Naive thymus-derived CD4-positive, alpha-beta T cell (primary cell): ENCODE measurements at regions not wholly inside any gene's neighbourhood (a gene's known extent, or its start where the extent isn't known, plus 50 kb on each side); places are given as distances from the start of the nearest gene placed in this dataset.

Experiments used
- ATAC-seq: fragments of 150-1000 bp; cut with Tn5 transposase; 2 replicates; pipeline ENCODE4 v1.10.0; 2021; ENCODE audit warnings: mild to moderate bottlenecking, moderate library complexity
- CTCF ChIA-PET: fragments of 350-600 bp; sonication (Branson Sonifier 250); formaldehyde crosslinking; loops from one replicate; lab custom pipeline; 2021; ENCODE audit warnings: antibody characterized with exemption; lab: Charles Lee
- POLR2A ChIA-PET: fragments of 350-600 bp; sonication (Branson Sonifier 250); formaldehyde crosslinking; loops from one replicate; lab custom pipeline; 2021; ENCODE audit warnings: antibody characterized with exemption, inconsistent platforms; lab: Charles Lee
- DNase-seq, 9 donors: peaks; one replicate each; pipeline versions ENCODE4 v3.0.0 to v3.0.0-alpha.2; 2020 to 2022; ENCODE audit warnings: mixed read lengths in 1 of 9
- H3K27ac ChIP-seq: one replicate; pipeline ENCODE4 v1.7.0; 2013; ENCODE audit warnings: mild to moderate bottlenecking, low read depth, low read length, moderate library complexity
- H3K27me3 ChIP-seq, 2 donors: one replicate each; pipeline ENCODE4 v1.7.0; 2013; ENCODE audit warnings: low read length in 2 of 2, mild to moderate bottlenecking in 2 of 2, moderate library complexity in 2 of 2; ENCODE audit not compliant: control insufficient read depth in 2 of 2, insufficient read depth in 2 of 2
- H3K36me3 ChIP-seq, 3 experiments: 1 replicate in 2 of 3; 2 replicates in 1 of 3; pipeline ENCODE4 v1.7.0; 2013; ENCODE audit warnings: low read length in 3 of 3, mild to moderate bottlenecking in 3 of 3, moderate library complexity in 1 of 3; ENCODE audit not compliant: insufficient read depth in 3 of 3, control insufficient read depth in 2 of 3
- H3K4me1 ChIP-seq, 2 donors: one replicate each; pipeline ENCODE4 v1.7.0; 2013; ENCODE audit warnings: low read length in 2 of 2, mild to moderate bottlenecking in 2 of 2, moderate library complexity in 1 of 2; ENCODE audit not compliant: control insufficient read depth in 2 of 2, insufficient read depth in 2 of 2
- H3K4me3 ChIP-seq: 2 replicates; pipeline ENCODE4 v1.7.0; 2013; ENCODE audit warnings: mild to moderate bottlenecking, low read length
- H3K9me3 ChIP-seq, 3 experiments: 1 replicate in 2 of 3; 2 replicates in 1 of 3; pipeline ENCODE4 v1.7.0; 2013; ENCODE audit warnings: low read length in 3 of 3; ENCODE audit not compliant: control insufficient read depth in 2 of 3
- H3K27ac Mint-ChIP-seq, 9 donors: one replicate each; pipeline ENCODE4 v1.8.0; 2020 to 2022; ENCODE audit warnings: mixed read lengths in 9 of 9, mild to moderate bottlenecking in 8 of 9, moderate library complexity in 5 of 9, inconsistent platforms in 2 of 9
- H3K27me3 Mint-ChIP-seq, 5 donors: one replicate each; pipeline ENCODE4 v1.8.0; 2021 to 2022; ENCODE audit warnings: mixed read lengths in 5 of 5, mild to moderate bottlenecking in 1 of 5
- H3K36me3 Mint-ChIP-seq, 5 donors: one replicate each; pipeline ENCODE4 v1.8.0; 2020 to 2022; ENCODE audit warnings: mixed read lengths in 5 of 5, mild to moderate bottlenecking in 3 of 5, inconsistent platforms in 1 of 5
- H3K4me1 Mint-ChIP-seq, 7 donors: one replicate each; pipeline ENCODE4 v1.8.0; 2020 to 2022; ENCODE audit warnings: mixed read lengths in 7 of 7, mild to moderate bottlenecking in 3 of 7, inconsistent platforms in 1 of 7
- H3K4me3 Mint-ChIP-seq, 10 donors: one replicate each; pipeline ENCODE4 v1.8.0; 2020 to 2022; ENCODE audit warnings: mild to moderate bottlenecking in 10 of 10, mixed read lengths in 10 of 10, moderate library complexity in 6 of 10, inconsistent platforms in 2 of 10
- H3K9me3 Mint-ChIP-seq, 11 donors: one replicate each; pipeline ENCODE4 v1.8.0; 2020 to 2022; ENCODE audit warnings: mixed read lengths in 11 of 11, mild to moderate bottlenecking in 4 of 11, inconsistent platforms in 1 of 11, moderate library complexity in 1 of 11
- intact Hi-C, 2 donors: fragments of 100-400 bp; cut with micrococcal nuclease; formaldehyde crosslinking; loops; one replicate each; pipeline ENCODE4 v1.15.1; 2023

DNA sequence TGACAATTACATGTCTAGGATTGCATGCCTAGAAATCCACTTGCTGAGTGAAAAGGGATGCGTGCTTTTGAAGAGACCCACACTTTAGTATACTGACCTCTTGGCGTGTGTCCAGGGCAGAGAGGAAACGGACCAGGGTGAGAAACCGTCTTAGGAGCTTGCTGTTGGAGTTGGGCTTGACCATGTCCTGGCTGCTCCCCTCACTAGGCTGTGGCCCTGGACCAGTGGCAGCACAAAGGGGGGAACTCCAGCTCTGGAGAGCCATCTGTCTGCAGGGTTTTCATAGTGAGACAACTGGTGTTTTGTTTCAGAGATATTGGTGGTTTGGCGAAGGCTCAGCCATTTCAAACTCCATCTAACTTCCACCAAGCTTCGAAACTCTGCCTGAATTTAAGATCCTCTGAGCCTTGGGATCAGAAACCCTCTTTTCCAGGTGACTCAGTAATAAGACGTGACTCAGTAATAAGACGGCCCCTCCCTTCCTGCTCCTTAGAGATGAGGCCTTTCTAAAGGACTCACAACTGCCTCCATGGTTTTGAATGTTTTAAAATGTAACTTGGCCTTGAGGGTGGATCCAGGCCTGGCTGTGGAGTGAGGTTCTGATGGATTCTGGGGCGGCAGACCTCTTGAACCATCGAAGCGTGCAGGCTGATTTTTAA is 165.8 kb downstream of the MELK start:
- Histone ChIP-seq H3K36me3 (no peaks in the 10 kb centered on the region), H3K4me1 (no peaks in the 10 kb centered on the region), H3K9me3 (no peaks in the 10 kb centered on the region), H3K27ac (no peak overlapping the region), H3K4me3 (no peak overlapping the region), H3K27me3 (peaks cover 0 to 3% of the 10 kb centered on the region in 2 donors)
- Mint-ChIP-seq H3K4me1 (peaks cover 0 to 6% (median 5%) of the 10 kb centered on the region in 7 donors), H3K27ac (no peak overlapping the region), H3K4me3 (no peak overlapping the region), H3K9me3 (no peaks in the 10 kb centered on the region), H3K27me3 (peaks cover 35 to 49% (median 46%) of the 10 kb centered on the region in 5 donors), H3K36me3 (no peaks in the 10 kb centered on the region)
- intact Hi-C loops: no loop called here
- ChIA-PET CTCF (interaction anchor here (1.2 kb wide), 1 partner anchor 10 kb away, joined by 4 read pairs; no protein-coding TSS in a partner anchor), POLR2A (no interaction called here)
- DNase-seq (no peak), ATAC-seq (no peak)

DNA sequence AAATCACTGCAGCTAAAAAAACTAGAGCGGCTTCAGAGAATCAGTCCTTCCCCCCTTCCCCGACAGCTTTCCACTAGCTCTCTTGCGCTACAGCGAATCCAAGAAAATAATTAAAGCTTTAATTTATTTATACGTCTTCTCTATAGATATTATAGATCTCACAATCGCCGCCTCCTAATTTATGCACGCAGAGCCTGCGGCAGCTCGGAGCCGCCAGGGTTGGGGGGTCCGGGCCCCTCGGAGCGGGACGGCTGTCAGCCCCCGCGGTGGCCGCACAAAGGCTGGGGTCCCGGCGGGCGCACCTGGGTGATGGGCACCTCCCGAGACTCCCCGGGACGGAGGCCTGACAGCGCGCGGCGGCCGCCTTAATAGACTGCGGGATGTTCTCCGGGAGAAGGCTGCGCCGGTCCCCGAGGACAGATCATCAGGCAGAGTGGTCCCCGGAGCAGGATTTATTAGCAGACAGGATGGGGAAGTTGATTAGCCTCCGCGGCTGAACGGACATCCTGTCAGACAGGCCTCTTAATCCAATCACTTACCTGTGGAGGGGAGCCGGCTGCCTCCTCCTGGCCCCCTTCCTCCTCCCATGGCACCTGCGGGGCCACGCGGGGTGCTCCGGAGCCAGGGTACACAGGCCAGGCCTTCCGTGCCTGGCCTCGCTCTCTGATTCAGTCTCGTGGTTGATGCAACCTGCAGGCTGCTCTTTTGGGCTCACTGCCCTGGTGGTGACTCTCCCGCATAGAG is 166.8 kb downstream of the MELK start:
- POLR2A ChIA-PET: no interaction called here
- H3K27me3 Mint-ChIP-seq: peaks cover 37 to 54% (median 46%) of the 10 kb centered on the region in 5 donors
- H3K4me1 Mint-ChIP-seq: peaks cover 0 to 6% (median 5%) of the 10 kb centered on the region in 7 donors
- H3K36me3 Mint-ChIP-seq: no peaks in the 10 kb centered on the region
- no peaks in the 10 kb centered on the region for H3K4me1 ChIP-seq
- intact Hi-C loops: no loop called here
- H3K27ac ChIP-seq: no peak overlapping the region
- DNase-seq: no peak
- peaks cover 0 to 3% of the 10 kb centered on the region in 2 donors for H3K27me3 ChIP-seq
- CTCF ChIA-PET: interaction anchor here (1.2 kb wide), 1 partner anchor 11 kb away, joined by 4 read pairs; no protein-coding TSS in a partner anchor
- ATAC-seq: peak; percentile 4
- peak overlapping the region in 2 of 10 donors; percentile 8 to 35 for H3K4me3 Mint-ChIP-seq
- H3K27ac Mint-ChIP-seq: peak overlapping the region in 1 of 9 donors; percentile 29
- no peaks in the 10 kb centered on the region for H3K9me3 ChIP-seq
- no peak overlapping the region for H3K4me3 ChIP-seq
- H3K9me3 Mint-ChIP-seq: no peaks in the 10 kb centered on the region
- H3K36me3 ChIP-seq: no peaks in the 10 kb centered on the region

- no peaks in the 10 kb centered on the region for H3K9me3 ChIP-seq
- no peak overlapping the region for H3K4me3 ChIP-seq
- peaks cover 2 to 3% of the 10 kb centered on the region in 2 donors for H3K27me3 ChIP-seq
- H3K27me3 Mint-ChIP-seq: peaks cover 31 to 66% (median 59%) of the 10 kb centered on the region in 5 donors
- intact Hi-C loops: no loop called here
- peaks cover 0 to 7% (median 5%) of the 10 kb centered on the region in 7 donors for H3K4me1 Mint-ChIP-seq
- no peaks in the 10 kb centered on the region for H3K36me3 Mint-ChIP-seq
- no peak for ATAC-seq
- ChIA-PET POLR2A (no interaction called here), CTCF (no interaction called here)
- no peak overlapping the region for H3K4me3 Mint-ChIP-seq
- H3K36me3 ChIP-seq: no peaks in the 10 kb centered on the region
- no peaks in the 10 kb centered on the region for H3K4me1 ChIP-seq
- no peak for DNase-seq
- no peak overlapping the region for H3K27ac Mint-ChIP-seq
- no peak overlapping the region for H3K27ac ChIP-seq
- H3K9me3 Mint-ChIP-seq: no peaks in the 10 kb centered on the region
These were observed 169.6 kb downstream of the MELK start for GRCh38 chr9:36742264-36742663.

GRCh38 chr9:36744678-36745077 is 172.0 kb downstream of the MELK start:
- Mint-ChIP-seq H3K9me3 (peaks cover 0 to 6% (median 0%) of the 10 kb centered on the region in 11 donors), H3K4me1 (peaks cover 0 to 7% (median 6%) of the 10 kb centered on the region in 7 donors), H3K27me3 (peaks cover 27 to 72% (median 63%) of the 10 kb centered on the region in 5 donors), H3K4me3 (no peak overlapping the region), H3K27ac (no peak overlapping the region), H3K36me3 (no peaks in the 10 kb centered on the region)
- Histone ChIP-seq H3K27ac (no peak overlapping the region), H3K36me3 (no peaks in the 10 kb centered on the region), H3K4me3 (no peak overlapping the region), H3K4me1 (no peaks in the 10 kb centered on the region), H3K9me3 (no peaks in the 10 kb centered on the region), H3K27me3 (peaks cover 2 to 3% of the 10 kb centered on the region in 2 donors)
- ChIA-PET POLR2A (no interaction called here), CTCF (interaction anchor here (1.3 kb wide), 1 partner anchor 12 kb away, joined by 3 read pairs; no protein-coding TSS in a partner anchor)
- intact Hi-C loops: no loop called here
- DNase-seq (no peak), ATAC-seq (no peak)

GRCh38 chr9:36745977-36746376 is 173.3 kb downstream of the MELK start:
- peaks cover 2% of the 10 kb centered on the region in 2 donors for H3K27me3 ChIP-seq
- no peak for DNase-seq
- Mint-ChIP-seq H3K4me1 (peaks cover 0 to 4% (median 0%) of the 10 kb centered on the region in 7 donors), H3K27me3 (peaks cover 20 to 72% (median 57%) of the 10 kb centered on the region in 5 donors), H3K9me3 (peaks cover 0 to 6% (median 0%) of the 10 kb centered on the region in 11 donors), H3K27ac (no peak overlapping the region), H3K4me3 (no peak overlapping the region), H3K36me3 (no peaks in the 10 kb centered on the region)
- ChIA-PET POLR2A (no interaction called here), CTCF (no interaction called here)
- no peak for ATAC-seq
- intact Hi-C loops: no loop called here
- no peaks in the 10 kb centered on the region for H3K4me1 ChIP-seq
- H3K4me3 ChIP-seq: no peak overlapping the region
- no peak overlapping the region for H3K27ac ChIP-seq
- no peaks in the 10 kb centered on the region for H3K36me3 ChIP-seq
- H3K9me3 ChIP-seq: no peaks in the 10 kb centered on the region

GRCh38 chr9:36746415-36746814 is 173.7 kb downstream of the MELK start:
- ATAC-seq (no peak), DNase-seq (no peak)
- peaks cover 16 to 72% (median 57%) of the 10 kb centered on the region in 5 donors for H3K27me3 Mint-ChIP-seq
- CTCF ChIA-PET: no interaction called here
- no peak overlapping the region for H3K27ac Mint-ChIP-seq
- H3K9me3 ChIP-seq: no peaks in the 10 kb centered on the region
- H3K36me3 Mint-ChIP-seq: no peaks in the 10 kb centered on the region
- peaks cover 0 to 2% of the 10 kb centered on the region in 2 donors for H3K27me3 ChIP-seq
- intact Hi-C loops: no loop called here
- no peak overlapping the region for H3K27ac ChIP-seq
- no peaks in the 10 kb centered on the region for H3K36me3 ChIP-seq
- H3K9me3 Mint-ChIP-seq: peaks cover 0 to 6% (median 0%) of the 10 kb centered on the region in 11 donors
- H3K4me3 Mint-ChIP-seq: no peak overlapping the region
- H3K4me1 Mint-ChIP-seq: peaks cover 0 to 4% (median 0%) of the 10 kb centered on the region in 7 donors
- POLR2A ChIA-PET: no interaction called here
- no peak overlapping the region for H3K4me3 ChIP-seq
- no peaks in the 10 kb centered on the region for H3K4me1 ChIP-seq
